Endothelial cell of umbilical vein (primary cell): ENCODE measurements at regions not wholly inside any gene's neighbourhood (a gene's known extent, or its start where the extent isn't known, plus 50 kb on each side); places are given as distances from the start of the nearest gene placed in this dataset.

Experiments used
- EZH2 ChIP-seq: IDR thresholded peaks from 2 replicates; pipeline ENCODE4 v1.6.1; 2012; ENCODE audit warnings: borderline replicate concordance, low read depth, mild to moderate bottlenecking, moderate library complexity, low read length, inconsistent platforms; ENCODE audit not compliant: severe bottlenecking
- FOS ChIP-seq: IDR thresholded peaks from 2 replicates; pipeline ENCODE4 v1.6.1; 2011; ENCODE audit warnings: mild to moderate bottlenecking, low read length, moderate library complexity, borderline replicate concordance; ENCODE audit not compliant: insufficient read depth
- GATA2 ChIP-seq: IDR thresholded peaks from 2 replicates; pipeline ENCODE4 v1.7.0; 2011; ENCODE audit warnings: low read depth, mild to moderate bottlenecking, moderate library complexity, mixed read lengths, low read length; ENCODE audit not compliant: insufficient read length, insufficient read depth
- JUN ChIP-seq: IDR thresholded peaks from 2 replicates; pipeline ENCODE4 v1.6.1; 2011; ENCODE audit warnings: borderline replicate concordance, low read depth; ENCODE audit not compliant: insufficient read length, insufficient read depth
- MYC ChIP-seq: IDR thresholded peaks from one replicate; pipeline ENCODE4 v1.6.1; 2011; ENCODE audit warnings: mild to moderate bottlenecking, low read depth, low read length
- POLR2A ChIP-seq: IDR thresholded peaks from 2 replicates; pipeline ENCODE4 v1.6.1; 2012; ENCODE audit warnings: low read depth, mild to moderate bottlenecking, control low read depth, low read length
- POLR2AphosphoS5 ChIP-seq: IDR thresholded peaks from 2 replicates; pipeline ENCODE4 v1.6.1; 2012; ENCODE audit warnings: low read depth, mild to moderate bottlenecking, control low read depth, low read length, moderate library complexity; ENCODE audit not compliant: insufficient read depth
- TF ChIP-seq, protein P1 (sequence below), 2 donors: IDR thresholded peaks; 1 replicate in 1 of 2; 2 replicates in 1 of 2; pipeline ENCODE4 v1.5.1; 2011; ENCODE audit warnings: low read length in 2 of 2, mild to moderate bottlenecking in 2 of 2, moderate library complexity in 2 of 2, control low read depth in 1 of 2, inconsistent platforms in 1 of 2, low read depth in 1 of 2; ENCODE audit not compliant: insufficient read depth in 1 of 2; ENCODE audit errors: extremely low read depth in 1 of 2
- TF ChIP-seq, protein P2 (sequence below): IDR thresholded peaks from 2 replicates; pipeline ENCODE4 v1.6.1; 2011; ENCODE audit not compliant: insufficient read depth, insufficient read length

DNA sequence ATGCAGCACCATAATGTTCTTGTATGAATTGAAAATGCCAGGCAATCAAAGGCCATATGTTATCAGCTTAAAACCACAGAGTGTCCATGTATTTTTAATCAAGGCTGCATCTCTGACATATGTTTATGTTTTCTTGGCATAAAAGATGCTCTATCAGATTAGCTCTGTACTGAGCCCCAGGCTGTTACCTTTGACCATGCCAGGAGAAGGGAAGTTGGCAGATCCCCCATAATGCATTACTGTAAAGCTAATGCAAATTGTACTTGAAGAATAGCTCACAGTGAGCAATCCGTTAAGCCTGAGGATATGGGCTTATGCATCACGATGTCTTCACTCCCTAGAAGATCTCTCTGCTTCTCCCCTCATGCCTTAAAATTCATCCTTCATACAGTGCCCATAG, 414.4 kb downstream of the BRINP1 start:
- TF ChIP-seq, protein P1, sequence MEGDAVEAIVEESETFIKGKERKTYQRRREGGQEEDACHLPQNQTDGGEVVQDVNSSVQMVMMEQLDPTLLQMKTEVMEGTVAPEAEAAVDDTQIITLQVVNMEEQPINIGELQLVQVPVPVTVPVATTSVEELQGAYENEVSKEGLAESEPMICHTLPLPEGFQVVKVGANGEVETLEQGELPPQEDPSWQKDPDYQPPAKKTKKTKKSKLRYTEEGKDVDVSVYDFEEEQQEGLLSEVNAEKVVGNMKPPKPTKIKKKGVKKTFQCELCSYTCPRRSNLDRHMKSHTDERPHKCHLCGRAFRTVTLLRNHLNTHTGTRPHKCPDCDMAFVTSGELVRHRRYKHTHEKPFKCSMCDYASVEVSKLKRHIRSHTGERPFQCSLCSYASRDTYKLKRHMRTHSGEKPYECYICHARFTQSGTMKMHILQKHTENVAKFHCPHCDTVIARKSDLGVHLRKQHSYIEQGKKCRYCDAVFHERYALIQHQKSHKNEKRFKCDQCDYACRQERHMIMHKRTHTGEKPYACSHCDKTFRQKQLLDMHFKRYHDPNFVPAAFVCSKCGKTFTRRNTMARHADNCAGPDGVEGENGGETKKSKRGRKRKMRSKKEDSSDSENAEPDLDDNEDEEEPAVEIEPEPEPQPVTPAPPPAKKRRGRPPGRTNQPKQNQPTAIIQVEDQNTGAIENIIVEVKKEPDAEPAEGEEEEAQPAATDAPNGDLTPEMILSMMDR (IDR thresholded peaks at IDR 0.05; ENCODE audit: extremely low read depth in 1 of 2, insufficient read depth in 1 of 2, low read depth in 1 of 2, low read length in 2 of 2): no peak
- TF ChIP-seq JUN: no peak
- TF ChIP-seq EZH2: no peak
- TF ChIP-seq, protein P2, sequence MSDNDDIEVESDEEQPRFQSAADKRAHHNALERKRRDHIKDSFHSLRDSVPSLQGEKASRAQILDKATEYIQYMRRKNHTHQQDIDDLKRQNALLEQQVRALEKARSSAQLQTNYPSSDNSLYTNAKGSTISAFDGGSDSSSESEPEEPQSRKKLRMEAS: no peak
- no peak for TF ChIP-seq POLR2A
- TF ChIP-seq FOS: no peak
- no peak for TF ChIP-seq GATA2
- TF ChIP-seq POLR2AphosphoS5: no peak
- TF ChIP-seq MYC: no peak
